OCI-LY7 (cell line): ENCODE measurements at regions not wholly inside any gene's neighbourhood (a gene's known extent, or its start where the extent isn't known, plus 50 kb on each side); places are given as distances from the start of the nearest gene placed in this dataset.

ENCODE experiments used
- EZH2phosphoT487 ChIP-seq: fragments of 200-600 bp; sonication (generic); IDR thresholded peaks from 2 replicates; pipeline ENCODE4 v1.6.1; 2018; ENCODE audit warnings: low read depth, borderline replicate concordance, mild to moderate bottlenecking, mixed run types, antibody characterized with exemption, low read length, moderate library complexity, mixed read lengths
- TF ChIP-seq, protein P1 (sequence below): fragments of 200-600 bp; sonication (generic); conservative IDR thresholded peaks from 2 replicates; pipeline ENCODE4 v1.5.1; 2014; ENCODE audit warnings: mild to moderate bottlenecking, antibody characterized with exemption, low read length, moderate library complexity, mixed read lengths

DNA sequence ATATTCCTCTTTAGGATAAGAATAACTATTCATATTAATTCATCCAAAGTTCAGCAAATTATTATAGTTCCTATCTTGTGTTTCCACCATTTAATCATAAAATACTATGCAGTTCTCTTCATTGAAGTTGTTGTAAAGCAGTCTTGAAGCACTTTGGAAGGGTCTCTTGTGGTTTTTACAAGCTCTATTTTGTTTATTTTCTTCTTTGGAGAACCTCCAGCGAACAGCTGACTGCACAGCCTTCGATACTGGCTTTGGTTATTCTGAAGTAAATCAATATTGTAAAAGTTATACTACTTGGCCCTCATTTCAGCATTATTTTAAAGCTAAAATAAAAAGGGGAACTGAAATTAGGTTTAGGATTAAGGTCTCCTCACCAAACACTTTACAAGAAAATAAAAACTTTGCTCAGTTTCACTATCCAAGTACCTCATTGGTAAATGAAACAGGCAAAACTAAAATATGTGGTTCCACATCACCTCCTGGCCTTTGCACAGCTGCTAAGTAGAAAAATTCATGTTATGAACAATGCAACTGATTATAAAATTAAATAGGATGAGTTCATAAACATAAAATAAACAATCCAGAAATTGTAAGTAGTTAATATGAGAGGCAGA is 1629.2 kb upstream of the ADGRL3 start:
- TF ChIP-seq, protein P1, sequence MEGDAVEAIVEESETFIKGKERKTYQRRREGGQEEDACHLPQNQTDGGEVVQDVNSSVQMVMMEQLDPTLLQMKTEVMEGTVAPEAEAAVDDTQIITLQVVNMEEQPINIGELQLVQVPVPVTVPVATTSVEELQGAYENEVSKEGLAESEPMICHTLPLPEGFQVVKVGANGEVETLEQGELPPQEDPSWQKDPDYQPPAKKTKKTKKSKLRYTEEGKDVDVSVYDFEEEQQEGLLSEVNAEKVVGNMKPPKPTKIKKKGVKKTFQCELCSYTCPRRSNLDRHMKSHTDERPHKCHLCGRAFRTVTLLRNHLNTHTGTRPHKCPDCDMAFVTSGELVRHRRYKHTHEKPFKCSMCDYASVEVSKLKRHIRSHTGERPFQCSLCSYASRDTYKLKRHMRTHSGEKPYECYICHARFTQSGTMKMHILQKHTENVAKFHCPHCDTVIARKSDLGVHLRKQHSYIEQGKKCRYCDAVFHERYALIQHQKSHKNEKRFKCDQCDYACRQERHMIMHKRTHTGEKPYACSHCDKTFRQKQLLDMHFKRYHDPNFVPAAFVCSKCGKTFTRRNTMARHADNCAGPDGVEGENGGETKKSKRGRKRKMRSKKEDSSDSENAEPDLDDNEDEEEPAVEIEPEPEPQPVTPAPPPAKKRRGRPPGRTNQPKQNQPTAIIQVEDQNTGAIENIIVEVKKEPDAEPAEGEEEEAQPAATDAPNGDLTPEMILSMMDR = no peak
- no peak for TF ChIP-seq EZH2phosphoT487
